GM12878 (cell line): ENCODE measurements at regions not wholly inside any gene's neighbourhood (a gene's known extent, or its start where the extent isn't known, plus 50 kb on each side); places are given as distances from the start of the nearest gene placed in this dataset.

Source experiments
- ATAC-seq: fragments of 200-7000 bp; cut with Tn5 transposase; 3 replicates; pipeline ENCODE4 v1.9.1; 2020; ENCODE audit warnings: mild to moderate bottlenecking, moderate library complexity
- BruUV-seq: library from RNA; stranded (reverse); fragments of 400-500 nt; replicated peaks from 2 replicates; lab custom pipeline; 2021; lab: Mats Ljungman, UMichigan
- CTCF ChIA-PET: fragments of 300-600 bp; sonication (Branson Sonifier 250); formaldehyde crosslinking; extraction: SDS; loops from one replicate; lab custom pipeline; 2021; ENCODE audit warnings: inconsistent platforms; lab: Yijun Ruan, JAX
- POLR2A ChIA-PET: fragments of 350-600 bp; formaldehyde crosslinking; extraction: SDS; loops from one replicate; lab custom pipeline; 2021; ENCODE audit warnings: inconsistent platforms; lab: Charles Lee
- RAD21 ChIA-PET: fragments of 300-600 bp; sonication (Branson Sonifier 250); formaldehyde crosslinking; loops from one replicate; lab custom pipeline; 2023; ENCODE audit warnings: antibody characterized with exemption; ENCODE audit not compliant: unreplicated experiment; lab: Charles Lee
- SMC1A ChIA-PET: fragments of 300-600 bp; sonication (Branson Sonifier 250); formaldehyde crosslinking; loops from one replicate; lab custom pipeline; 2023; ENCODE audit not compliant: unreplicated experiment, uncharacterized antibody; lab: Charles Lee
- DNase-seq: peaks from one replicate; pipeline ENCODE4 v3.0.0-alpha.2; 2011; ENCODE audit warnings: low read depth, low spot score
- FAIRE-seq: peaks from 3 replicates; lab custom pipeline; 2011; peaks lifted over from hg19 to GRCh38; lab: Jason Lieb, UNC
- H2AFZ ChIP-seq: 2 replicates; pipeline ENCODE4 v1.6.0; 2011; ENCODE audit warnings: low read depth, low read length, control low read depth; ENCODE audit not compliant: control insufficient read depth
- H3K27ac ChIP-seq: 2 replicates; pipeline ENCODE4 v1.5.1; 2011; ENCODE audit warnings: control low read depth; ENCODE audit not compliant: control insufficient read depth, insufficient read depth
- H3K27me3 ChIP-seq, 2 experiments: replicated peaks in 1 of 2; 2 replicates each; pipeline versions ENCODE4 v1.6.0 to v1.6.1; 2011; ENCODE audit warnings: low read length in 1 of 2; ENCODE audit not compliant: control insufficient read depth in 2 of 2, insufficient read depth in 2 of 2
- H3K36me3 ChIP-seq, 2 experiments: 2 replicates each; pipeline ENCODE4 v1.5.1; 2011; ENCODE audit warnings: low read length in 1 of 2; ENCODE audit not compliant: control insufficient read depth in 2 of 2, insufficient read depth in 2 of 2
- H3K4me1 ChIP-seq: 2 replicates; pipeline ENCODE4 v1.6.1; 2011; ENCODE audit warnings: mild to moderate bottlenecking, low read length, moderate library complexity, mixed read lengths; ENCODE audit not compliant: control insufficient read depth, insufficient read depth
- H3K4me2 ChIP-seq: 2 replicates; pipeline ENCODE4 v1.6.0; 2011; ENCODE audit warnings: control low read depth; ENCODE audit not compliant: control insufficient read depth, insufficient read depth
- H3K4me3 ChIP-seq: fragments of 200-600 bp; sonication (generic); 2 replicates; pipeline ENCODE4 v1.5.1; 2016
- H3K79me2 ChIP-seq: 2 replicates; pipeline ENCODE4 v1.6.0; 2011; ENCODE audit warnings: low read length; ENCODE audit not compliant: control insufficient read depth, insufficient read depth
- H3K9ac ChIP-seq: 2 replicates; pipeline ENCODE4 v1.8.0; 2011; ENCODE audit warnings: low read length, control low read depth, mixed read lengths; ENCODE audit not compliant: control insufficient read depth, insufficient read depth
- H3K9me3 ChIP-seq: replicated peaks from 3 replicates; pipeline ENCODE4 v1.5.1; 2011; ENCODE audit warnings: mild to moderate bottlenecking, low read length; ENCODE audit not compliant: control insufficient read depth, insufficient read depth
- H4K20me1 ChIP-seq: 2 replicates; pipeline ENCODE4 v1.6.0; 2011; ENCODE audit not compliant: control insufficient read depth, insufficient read depth
- DPF2 ChIP-seq: fragments of 450-650 bp; IDR thresholded peaks from 2 replicates; pipeline ENCODE4 v1.6.1; 2017; ENCODE audit warnings: mild to moderate bottlenecking
- HCFC1 ChIP-seq: fragments of 150-350 bp; IDR thresholded peaks from 2 replicates; pipeline ENCODE4 v1.6.1; 2014; ENCODE audit warnings: low read length
- IKZF1 ChIP-seq: fragments of 450-650 bp; conservative IDR thresholded peaks from 2 replicates; pipeline ENCODE4 v1.6.1; 2017; ENCODE audit warnings: antibody characterized with exemption, mild to moderate bottlenecking
- SPI1 ChIP-seq: IDR thresholded peaks from 2 replicates; pipeline ENCODE4 v1.6.1; 2011; ENCODE audit warnings: low read depth, mild to moderate bottlenecking, low read length, moderate library complexity, borderline replicate concordance; ENCODE audit not compliant: insufficient read depth
- WGBS: methylation state at CpG from one replicate; pipeline ENCODE4 v1.1.6; 2016; ENCODE audit warnings: low lambda C conversion rate; ENCODE audit not compliant: insufficient replicate concordance, insufficient coverage; ENCODE audit errors: missing lambda C conversion rate; 5-methylcytosine and 5-hydroxymethylcytosine counted together
- in situ Hi-C: fragments of 300-500 bp; cut with MboI; formaldehyde crosslinking; loops from 9 replicates; pipeline ENCODE4 v1.14.3; 2018; ENCODE audit warnings: mixed read lengths
- intact Hi-C: fragments of 100-400 bp; cut with micrococcal nuclease; formaldehyde crosslinking; loops from one replicate; pipeline ENCODE4 v1.14.2; 2022; ENCODE audit not compliant: unreplicated experiment

GRCh38 chr4:134740290-134740689 is 538.7 kb upstream of the PABPC4L start:
- Histone ChIP-seq H3K4me3 (no peak overlapping the region), H3K4me1 (no peaks in the 10 kb centered on the region), H3K9me3 (no peaks in the 10 kb centered on the region), H3K27me3 (no peaks in the 10 kb centered on the region), H3K9ac (no peak overlapping the region), H3K27ac (no peak overlapping the region), H2AFZ (no peak overlapping the region), H3K4me2 (no peak overlapping the region), H3K79me2 (no peaks in the 10 kb centered on the region), H4K20me1 (no peaks in the 10 kb centered on the region), H3K36me3 (no peaks in the 10 kb centered on the region)
- ChIA-PET RAD21 (no interaction called here), CTCF (no interaction called here), SMC1A (no interaction called here), POLR2A (no interaction called here)
- TF ChIP-seq DPF2 (0 out of 2 replicates have a peak, but pooled peaks have one; percentile 38), IKZF1 (no peak), SPI1 (peak; percentile 64; the same call in 1 of the 2 replicates)
- no TSS peak for BruUV-seq
- in situ Hi-C loops: no loop called here
- WGBS: 7% methylated on average over 1 of the region's 1 CpG
- no peak for FAIRE-seq
- ATAC-seq: peak; percentile 74
- intact Hi-C loops: no loop called here
- no peak for DNase-seq

- BruUV-seq: no TSS peak
- H3K36me3 ChIP-seq: no peaks in the 10 kb centered on the region
- no peak overlapping the region for H3K27ac ChIP-seq
- no peaks in the 10 kb centered on the region for H3K27me3 ChIP-seq
- ChIA-PET SMC1A (no interaction called here), POLR2A (no interaction called here), RAD21 (no interaction called here), CTCF (interaction anchor here (0.7 kb wide), 1 partner anchor 1046 kb away, joined by 3 read pairs; no protein-coding TSS in a partner anchor)
- TF ChIP-seq HCFC1: no peak
- H3K79me2 ChIP-seq: no peaks in the 10 kb centered on the region
- DNase-seq: no peak
- in situ Hi-C loops: no loop called here
- no peak overlapping the region for H2AFZ ChIP-seq
- FAIRE-seq: no peak
- ATAC-seq: no peak
- H3K9ac ChIP-seq: no peak overlapping the region
- H3K4me1 ChIP-seq: no peaks in the 10 kb centered on the region
- no peaks in the 10 kb centered on the region for H3K9me3 ChIP-seq
- intact Hi-C loops: no loop called here
- WGBS: 37% methylated on average over 3 of the region's 3 CpGs
- no peak overlapping the region for H3K4me3 ChIP-seq
- H4K20me1 ChIP-seq: no peaks in the 10 kb centered on the region
- no peak overlapping the region for H3K4me2 ChIP-seq
Measured at GRCh38 chr4:134735901-134736300, 534.3 kb upstream of the PABPC4L start.
